Right lobe of liver (tissue), 6 donors: ENCODE measurements at regions not wholly inside any gene's neighbourhood (a gene's known extent, or its start where the extent isn't known, plus 50 kb on each side); places are given as distances from the start of the nearest gene placed in this dataset.
"Not testable (repeated sequence)": the region's sequence is repeated elsewhere in the genome, so short reads cannot be mapped to it uniquely, and the experiment has no call there.

ENCODE experiments used
- ATAC-seq, 4 donors: fragments of 200-7000 bp; cut with Tn5 transposase; one replicate each; pipeline ENCODE4 v1.9.1; 2020; ENCODE audit warnings: mild to moderate bottlenecking in 4 of 4, moderate library complexity in 4 of 4
- DNase-seq, 3 donors: peaks; one replicate each; pipeline ENCODE4 v3.0.0-alpha.2; 2020
- H3K27ac ChIP-seq, 3 donors: fragments of 200-600 bp; one replicate each; pipeline ENCODE4 v1.8.0; 2022
- H3K27me3 ChIP-seq, 2 donors: fragments of 200-600 bp; one replicate each; pipeline ENCODE4 v1.8.0; 2022
- H3K36me3 ChIP-seq, 4 donors: fragments of 200-600 bp; sonication (generic) in 1 of 4; one replicate each; pipeline versions ENCODE4 v1.5.1 to v1.8.0; 2017 to 2022; ENCODE audit warnings: control low read depth in 1 of 4
- H3K4me1 ChIP-seq, 4 donors: fragments of 200-600 bp; sonication (generic) in 1 of 4; one replicate each; pipeline versions ENCODE4 v1.5.1 to v1.8.0; 2017 to 2022; ENCODE audit warnings: control low read depth in 1 of 4
- H3K4me3 ChIP-seq, 3 donors: fragments of 200-600 bp; one replicate each; pipeline ENCODE4 v1.8.0; 2022
- H3K9me3 ChIP-seq, 4 donors: fragments of 200-600 bp; sonication (generic) in 1 of 4; one replicate each; pipeline versions ENCODE4 v1.5.1 to v1.8.0; 2017 to 2022; ENCODE audit warnings: control low read depth in 1 of 4
- WGBS: methylation state at CpG from one replicate; pipeline ENCODE4 v1.1.6; 2018; ENCODE audit warnings: low coverage, low lambda C conversion rate; ENCODE audit not compliant: insufficient coverage; ENCODE audit errors: missing lambda C conversion rate; 5-methylcytosine and 5-hydroxymethylcytosine counted together
- intact Hi-C, 2 donors: fragments of 100-400 bp; cut with DNase I; formaldehyde crosslinking; loops; one replicate each; pipeline versions ENCODE4 v1.11.2 to v1.14.1; 2022
- donor health status: DM: no; HTN: yes; CAD: no.
- donor health status: DM: no; HTN: no; CAD: no.
- donor health status: DM: no; HTN: no; CAD: no.
- donor health status: DM: no; HTN: yes; CAD: no.
- donor health status: DM: no; HTN: yes; CAD: no.

DNA sequence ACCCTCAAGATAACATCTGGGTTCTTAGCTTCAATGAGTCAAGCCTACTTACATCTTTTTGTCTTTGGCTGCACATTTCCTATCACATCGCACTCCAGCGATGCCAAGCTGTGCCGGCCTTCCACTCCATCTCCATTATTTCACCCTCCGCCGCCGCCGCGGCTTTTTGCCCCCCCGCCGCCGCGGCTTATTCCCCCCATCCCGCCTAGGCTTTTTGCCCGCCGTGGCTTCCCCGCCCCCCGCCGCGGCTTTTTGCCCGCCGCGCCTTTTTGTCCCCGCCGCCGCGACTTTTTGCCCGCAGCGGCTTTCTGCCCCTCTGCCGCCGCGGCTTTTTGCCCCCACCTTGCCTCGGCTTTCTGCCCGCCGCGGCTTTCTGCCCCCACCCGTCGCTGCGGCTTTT lies 50.8 kb downstream of the PPIAL4E start:
- H3K4me3 ChIP-seq, ATAC-seq, H3K27me3 ChIP-seq, H3K27ac ChIP-seq, intact Hi-C loops, H3K9me3 ChIP-seq, H3K36me3 ChIP-seq, H3K4me1 ChIP-seq: not testable (repeated sequence)
- DNase-seq, result peak in 1 of 3 donors; percentile 2
- under 1% methylated on average over 26 of the region's 38 CpGs for WGBS
